GM11168 (cell line): ENCODE measurements at regions not wholly inside any gene's neighbourhood (a gene's known extent, or its start where the extent isn't known, plus 50 kb on each side); places are given as distances from the start of the nearest gene placed in this dataset.
"Not testable (repeated sequence)": the region's sequence is repeated elsewhere in the genome, so short reads cannot be mapped to it uniquely, and the experiment has no call there.

ENCODE experiments used
- in situ Hi-C: fragments of 300-500 bp; cut with MboI; formaldehyde crosslinking; loops from one replicate; pipeline ENCODE4 v1.12.0; 2022; ENCODE audit warnings: low sequenced_read_pairs; ENCODE audit not compliant: unreplicated experiment

DNA sequence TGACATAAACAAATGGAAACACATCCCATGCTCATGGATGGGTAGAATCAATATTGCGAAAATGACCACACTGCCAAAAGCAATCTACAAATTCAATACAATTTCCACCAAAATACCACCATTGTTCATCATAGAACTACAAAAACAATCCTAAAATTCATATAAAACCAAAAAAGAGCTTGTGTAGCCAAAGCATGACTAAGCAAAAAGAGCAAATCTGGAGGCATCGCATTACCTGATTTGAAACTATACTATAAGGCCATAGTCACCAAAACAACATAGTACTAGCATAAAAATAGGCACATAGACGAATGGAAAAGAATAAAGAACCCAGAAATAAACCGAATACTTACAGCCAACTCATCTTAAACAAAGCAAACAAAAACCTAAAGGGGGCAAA, 342.8 kb upstream of the AGA start:
- in situ Hi-C loops = no loop called here

GRCh38 chr4:177789610-177790009, 347.4 kb upstream of the AGA start:
- in situ Hi-C loops = no loop called here

DNA sequence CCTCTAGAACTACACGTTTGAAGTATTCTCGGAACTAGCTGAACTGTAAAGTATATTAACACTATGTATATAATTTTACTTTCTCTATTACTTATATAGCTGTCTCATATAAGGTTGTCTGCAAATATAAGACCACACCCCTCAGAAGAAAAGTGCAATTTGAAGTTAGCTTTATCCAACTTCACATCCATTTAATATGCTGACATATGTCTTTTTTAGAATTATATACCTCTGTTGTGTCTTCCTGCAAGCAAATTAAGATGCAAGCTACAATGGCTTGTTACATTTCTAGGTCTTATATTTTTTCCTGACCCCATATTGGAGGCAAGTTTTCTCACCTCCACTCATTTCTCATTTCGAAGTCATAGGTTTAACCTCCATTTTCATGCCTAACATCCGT, 349.0 kb upstream of the AGA start:
- in situ Hi-C loops = no loop called here

GRCh38 chr4:177796841-177797240, 354.6 kb upstream of the AGA start:
- in situ Hi-C loops = no loop called here

DNA sequence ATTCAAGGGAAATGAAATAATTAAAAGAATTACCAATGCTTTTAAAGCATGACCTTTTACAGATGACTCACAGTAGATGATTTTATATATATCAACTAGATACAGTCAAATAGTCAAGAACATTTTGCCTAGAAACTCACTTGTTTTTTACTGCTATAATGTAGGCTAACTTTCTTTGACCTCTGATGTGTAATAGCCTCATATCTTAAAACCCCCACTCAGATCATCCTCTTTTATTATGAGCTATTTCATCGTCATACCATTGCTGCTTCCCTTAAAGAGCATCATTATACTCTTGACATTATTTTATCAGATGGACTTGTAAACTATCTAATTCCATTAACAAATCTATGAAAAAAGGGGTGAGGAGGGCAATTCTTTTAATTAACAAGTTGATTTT, 355.9 kb upstream of the AGA start:
- in situ Hi-C loops = no loop called here

DNA sequence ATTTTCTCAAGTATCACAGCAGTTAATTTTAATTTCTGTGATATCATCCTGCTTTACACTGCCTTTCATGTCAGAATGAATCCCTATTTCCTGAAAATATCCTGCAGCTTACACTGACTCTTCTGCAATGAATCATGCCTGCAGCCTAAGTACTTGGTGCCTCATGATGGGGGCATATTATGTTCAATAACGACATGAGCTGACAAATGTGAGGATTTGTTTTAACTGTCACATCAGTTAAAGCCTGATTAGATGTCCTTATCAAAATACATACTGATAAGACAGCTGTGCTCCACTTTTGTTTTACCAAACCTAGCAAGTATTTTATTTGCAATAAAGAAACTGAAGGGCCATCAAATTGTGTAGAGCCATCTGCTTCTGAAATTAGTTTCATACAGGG, 359.9 kb upstream of the AGA start:
- in situ Hi-C loops = no loop called here

GRCh38 chr4:177802661-177803060, 360.4 kb upstream of the AGA start:
- in situ Hi-C loops = no loop called here

GRCh38 chr4:177803151-177803550, 360.9 kb upstream of the AGA start:
- in situ Hi-C loops = no loop called here

- in situ Hi-C loops = no loop called here
Observed at GRCh38 chr4:177809791-177810190, 367.6 kb upstream of the AGA start.

- in situ Hi-C loops = no loop called here
Observed at GRCh38 chr4:177810220-177810619, 368.0 kb upstream of the AGA start.

DNA sequence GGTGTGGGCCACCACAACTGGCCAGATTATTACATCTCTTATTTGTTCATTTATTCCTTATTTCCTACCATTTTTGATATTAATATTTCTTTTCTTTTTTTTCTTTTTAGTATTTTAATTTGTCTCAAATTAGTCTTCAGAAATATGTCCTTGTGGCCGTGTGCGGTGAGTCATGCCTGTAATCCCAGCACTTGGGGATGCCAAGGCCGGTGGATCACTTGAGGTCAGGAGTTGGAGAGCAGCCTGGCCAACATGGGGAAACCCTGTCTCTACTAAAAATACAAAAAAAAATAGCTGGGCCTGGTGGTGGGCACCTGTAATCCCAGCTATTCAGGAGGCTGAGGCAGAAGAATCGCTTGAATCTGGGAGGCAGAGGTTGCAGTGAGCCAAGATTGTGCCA, 376.2 kb upstream of the AGA start:
- in situ Hi-C loops = not testable (repeated sequence)

GRCh38 chr4:177826973-177827372, 384.7 kb upstream of the AGA start:
- in situ Hi-C loops = no loop called here

DNA sequence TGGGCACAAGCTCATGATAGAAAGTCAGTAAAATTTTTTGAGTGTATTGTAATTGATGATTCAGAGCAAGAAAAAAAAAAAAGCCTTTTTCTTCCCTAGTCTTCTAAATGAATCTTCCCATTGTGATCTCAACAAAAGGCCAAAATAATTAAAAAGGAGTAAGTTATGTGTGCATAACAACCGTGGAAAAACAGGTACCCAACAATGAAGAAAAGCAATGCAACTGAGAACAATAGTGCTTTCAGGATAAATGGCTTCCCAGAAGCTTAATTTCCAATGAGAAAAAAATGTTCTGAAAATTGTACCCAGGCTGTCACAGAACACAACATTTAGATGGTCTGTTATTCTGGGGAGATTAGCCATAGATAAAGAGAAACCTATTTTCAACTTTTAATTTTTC, 399.0 kb upstream of the AGA start:
- in situ Hi-C loops = no loop called here

- in situ Hi-C loops = no loop called here
Observed at GRCh38 chr4:177853229-177853628, 411.0 kb upstream of the AGA start.

DNA sequence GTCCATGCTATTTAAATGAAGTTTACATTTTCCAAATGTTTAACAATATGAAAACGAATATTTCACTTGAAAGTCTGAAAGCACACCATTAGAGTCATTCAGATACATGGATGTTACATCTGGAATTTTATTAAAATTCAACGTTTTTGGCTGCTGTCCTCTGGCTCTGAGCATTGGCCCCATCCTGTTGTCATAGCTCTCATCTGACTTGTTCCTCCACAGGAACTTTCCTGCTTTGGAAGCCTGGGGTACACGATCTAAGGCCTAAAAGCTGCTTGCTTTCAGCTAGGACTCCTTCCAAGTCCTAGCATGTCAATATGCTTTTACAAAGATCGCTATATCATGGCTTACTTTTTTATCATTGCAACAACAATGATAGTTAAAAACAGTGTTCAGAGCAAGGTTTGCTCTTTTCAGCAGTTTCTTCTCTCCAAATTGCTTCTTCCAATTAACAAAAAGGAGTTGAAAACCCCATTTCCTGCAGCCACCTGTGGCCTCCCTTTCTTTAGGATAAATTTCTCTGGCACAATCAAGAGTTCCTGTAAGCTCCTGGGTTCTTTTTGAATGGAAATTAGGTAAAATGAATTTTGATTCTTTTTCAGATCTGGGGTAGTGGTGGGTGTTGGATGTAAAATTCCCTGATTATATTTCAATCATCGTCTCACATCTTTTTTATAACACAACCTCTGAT, 413.4 kb upstream of the AGA start:
- in situ Hi-C loops = no loop called here

DNA sequence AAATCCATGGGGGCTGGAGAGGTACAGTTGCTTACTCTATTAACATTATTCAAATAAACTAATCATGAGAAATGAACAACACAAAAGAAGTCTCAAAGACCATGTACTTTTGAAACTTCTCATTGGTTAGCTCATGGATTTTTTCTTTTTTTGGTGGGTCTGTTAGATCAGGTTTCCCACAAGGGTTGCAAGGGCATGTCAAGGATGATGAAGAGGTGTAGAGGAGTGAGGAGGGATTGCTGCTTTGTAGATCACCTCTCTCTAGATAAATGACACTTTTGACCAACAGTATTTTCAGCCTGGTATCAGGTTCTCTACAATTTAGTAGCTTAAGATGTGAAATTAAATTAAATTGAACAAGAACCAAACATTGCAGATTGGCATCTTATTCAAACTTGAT, 417.9 kb upstream of the AGA start:
- in situ Hi-C loops = no loop called here

DNA sequence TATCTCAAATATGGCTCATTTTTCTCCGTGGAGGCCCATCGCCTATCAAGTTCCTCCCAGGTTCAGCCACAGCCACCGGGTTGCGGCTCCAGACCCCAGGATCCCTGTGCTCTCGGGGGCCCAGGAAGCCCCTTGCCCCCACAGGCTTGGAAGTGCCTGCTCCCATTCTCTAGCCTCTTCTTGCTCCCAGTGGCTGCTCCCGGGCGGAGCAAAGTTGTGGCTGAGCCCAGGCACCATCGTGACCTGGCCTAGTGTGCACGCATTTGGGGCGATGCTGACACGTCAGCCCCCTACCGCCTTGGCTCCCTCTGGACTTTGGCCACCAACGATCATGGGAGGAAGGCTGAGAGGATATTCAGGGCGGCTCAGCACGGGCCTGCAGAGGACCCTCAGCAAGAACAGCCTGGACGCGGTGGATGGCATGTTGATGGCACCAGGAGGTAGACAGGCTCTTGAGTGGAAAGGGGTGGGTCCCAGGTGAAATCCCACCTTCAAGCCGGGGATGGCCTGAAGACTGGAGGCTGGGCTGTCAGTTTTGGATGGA, 419.4 kb upstream of the AGA start:
- in situ Hi-C loops = no loop called here

GRCh38 chr4:177862541-177863176, 420.4 kb upstream of the AGA start:
- in situ Hi-C loops = no loop called here

- in situ Hi-C loops = no loop called here
Observed at GRCh38 chr4:177879851-177880250, 437.6 kb upstream of the AGA start.

- in situ Hi-C loops = no loop called here
Observed at GRCh38 chr4:177895136-177895535, 452.9 kb upstream of the AGA start.

DNA sequence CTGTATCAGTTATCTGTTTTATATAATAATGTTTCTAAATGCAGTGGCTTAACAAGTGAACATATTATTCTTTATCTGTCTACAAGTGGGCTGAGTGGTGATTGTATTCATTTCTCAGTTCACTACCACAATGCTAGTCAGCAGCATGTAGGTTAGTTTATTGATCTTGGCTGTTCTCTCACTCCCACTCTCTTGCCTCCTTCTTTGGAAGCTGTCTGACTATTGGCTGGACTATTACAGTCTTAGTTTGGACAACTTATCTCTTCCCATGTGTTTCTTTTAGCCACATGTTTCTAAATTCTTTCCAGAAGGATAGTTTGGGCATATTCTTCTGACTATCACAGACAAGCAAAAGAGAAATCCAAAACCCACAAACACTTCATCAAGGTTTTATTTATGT, 459.5 kb upstream of the AGA start:
- in situ Hi-C loops = no loop called here

DNA sequence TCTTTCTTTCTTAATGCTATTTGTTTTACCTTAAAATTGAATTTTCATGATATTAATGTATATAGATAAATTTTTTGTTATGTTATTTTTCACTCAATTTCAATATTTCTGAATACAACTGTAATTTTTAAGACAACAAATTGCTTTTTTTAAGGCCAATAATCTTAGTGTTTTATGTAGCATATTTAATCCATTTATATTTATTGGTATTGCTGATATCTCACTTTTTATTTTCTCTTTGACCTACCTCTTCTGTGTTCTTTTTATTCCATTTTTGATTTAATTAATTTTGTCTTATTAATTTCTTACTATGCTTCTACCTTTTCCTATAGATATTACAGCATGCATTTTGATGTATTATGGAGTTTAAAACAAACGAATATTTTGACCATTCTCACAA, 460.1 kb upstream of the AGA start:
- in situ Hi-C loops = no loop called here
